ENCODE measurements at regions not wholly inside any gene's neighbourhood (a gene's known extent, or its start where the extent isn't known, plus 50 kb on each side); places are given as distances from the start of the nearest gene placed in this dataset.
"Not testable (repeated sequence)": the region's sequence is repeated elsewhere in the genome, so short reads cannot be mapped to it uniquely, and the experiment has no call there.

DNA sequence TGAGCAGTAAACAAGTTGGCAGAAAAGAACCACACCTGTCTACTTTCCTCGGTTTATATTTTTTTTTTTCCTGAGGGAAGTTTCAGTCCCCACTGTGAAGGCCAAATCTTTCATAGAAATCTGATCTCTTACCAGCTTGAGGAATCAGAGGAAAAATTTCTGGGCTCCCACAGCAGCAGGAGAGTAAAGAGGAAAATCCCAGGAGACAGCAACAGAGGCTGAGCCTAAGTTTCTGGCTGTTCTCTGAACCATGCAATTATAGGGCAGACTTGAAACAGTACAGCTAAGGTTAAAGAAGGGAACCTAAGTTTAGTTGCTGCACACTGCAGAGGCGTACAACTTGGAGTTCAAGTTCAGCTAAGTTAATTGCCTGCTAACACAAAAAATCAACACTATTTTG is 1090.9 kb upstream of the INTU start:
- in situ Hi-C loops (cut with HindIII; ENCODE audit: low sequenced_read_pairs): no loop called here

DNA sequence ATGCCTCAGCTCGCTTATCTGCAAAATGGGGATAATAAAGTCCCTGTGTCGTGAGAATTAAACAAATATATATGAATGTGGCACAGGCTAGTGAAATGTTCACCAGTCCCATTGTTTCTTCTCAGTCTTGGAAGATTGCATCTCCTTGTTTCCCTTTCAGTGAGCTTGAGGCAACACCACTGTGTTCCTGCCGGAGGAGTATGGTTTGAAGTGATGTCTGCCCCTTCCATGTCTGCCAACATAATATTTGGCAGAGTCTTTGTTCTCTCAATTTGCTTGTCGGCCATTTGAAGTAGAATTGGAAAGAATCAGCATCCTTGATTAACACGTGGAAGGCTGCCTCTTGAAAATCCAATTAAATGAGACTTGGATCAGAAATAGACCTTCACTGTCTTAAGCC is 1088.5 kb upstream of the INTU start:
- in situ Hi-C loops (cut with HindIII; ENCODE audit: low sequenced_read_pairs): no loop called here

DNA sequence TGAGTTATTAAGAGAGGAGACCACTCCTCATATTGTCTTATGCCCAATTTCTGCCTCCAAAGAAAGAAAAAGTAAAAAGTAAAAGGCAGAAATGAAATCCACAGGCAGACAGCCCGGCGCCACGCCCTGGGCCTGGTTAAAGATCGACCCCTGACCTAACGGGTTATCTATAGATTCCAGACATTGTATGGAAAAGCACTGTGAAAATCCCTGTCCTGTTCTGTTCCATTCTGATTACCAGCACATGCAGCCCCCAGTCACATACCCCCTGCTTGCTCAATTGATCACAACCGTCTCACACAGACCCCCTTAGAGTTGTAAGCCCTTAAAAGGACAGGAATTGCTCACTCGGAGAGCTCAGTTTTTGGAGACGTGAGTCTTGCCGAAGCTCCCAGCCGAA is 1086.6 kb upstream of the INTU start:
- in situ Hi-C loops (cut with HindIII; ENCODE audit: low sequenced_read_pairs): not testable (repeated sequence)

DNA sequence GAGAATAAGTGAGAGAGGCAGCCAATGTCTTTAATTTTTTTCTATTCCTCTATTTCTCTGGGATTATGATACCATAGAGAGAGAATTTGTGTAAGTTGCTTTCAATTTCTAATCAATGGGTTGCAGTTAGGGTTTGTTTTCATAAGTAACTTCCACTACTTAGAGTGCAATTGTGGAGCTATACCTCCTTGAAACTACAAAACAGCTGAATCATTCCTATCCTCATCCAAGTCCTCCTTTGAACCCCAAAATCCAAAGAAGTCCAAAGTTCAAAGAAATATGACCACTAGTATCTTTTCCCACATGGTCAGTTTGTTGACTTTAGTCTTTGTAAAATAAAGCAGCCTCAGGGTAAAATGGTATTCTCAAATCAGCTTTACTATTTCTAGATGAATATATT is 1085.4 kb upstream of the INTU start:
- in situ Hi-C loops (cut with HindIII; ENCODE audit: low sequenced_read_pairs): no loop called here

DNA sequence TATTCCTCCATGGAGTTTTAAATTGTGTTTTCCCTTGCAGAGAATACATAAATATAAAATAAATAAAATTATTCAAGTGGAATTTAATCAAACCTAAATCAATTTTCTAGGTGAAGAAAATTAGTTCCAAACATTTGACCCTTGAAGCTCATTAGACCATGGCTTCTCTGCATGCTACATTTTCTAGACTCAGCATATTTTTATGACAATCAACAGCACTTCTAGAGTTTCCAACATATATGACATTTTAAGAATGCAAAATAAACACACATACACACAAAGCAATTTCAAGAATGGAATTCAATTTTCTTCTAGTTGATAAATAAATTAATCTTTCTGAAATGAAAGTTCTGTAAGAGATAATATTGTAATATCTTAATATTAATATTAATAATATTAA is 1083.9 kb upstream of the INTU start:
- in situ Hi-C loops (cut with HindIII; ENCODE audit: low sequenced_read_pairs): no loop called here

DNA sequence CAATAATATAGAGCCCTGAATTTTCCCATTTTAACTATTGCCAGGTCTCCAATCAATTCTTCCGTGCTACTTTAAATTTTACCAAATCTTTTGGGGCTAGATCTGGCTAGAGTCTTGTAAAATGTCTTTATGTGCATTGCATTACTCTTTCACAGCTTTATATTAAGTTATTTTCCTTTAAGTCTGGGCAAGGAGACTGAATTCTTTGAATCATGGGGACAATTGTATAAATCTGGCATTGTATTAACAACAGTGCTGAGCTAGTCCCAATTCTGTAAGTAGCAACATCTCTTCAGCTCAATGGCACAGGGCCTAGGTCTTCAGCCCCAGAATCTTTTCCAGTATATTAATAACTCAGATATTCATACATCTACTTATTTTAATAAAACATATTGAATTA is 1080.4 kb upstream of the INTU start:
- in situ Hi-C loops (cut with HindIII; ENCODE audit: low sequenced_read_pairs): no loop called here

DNA sequence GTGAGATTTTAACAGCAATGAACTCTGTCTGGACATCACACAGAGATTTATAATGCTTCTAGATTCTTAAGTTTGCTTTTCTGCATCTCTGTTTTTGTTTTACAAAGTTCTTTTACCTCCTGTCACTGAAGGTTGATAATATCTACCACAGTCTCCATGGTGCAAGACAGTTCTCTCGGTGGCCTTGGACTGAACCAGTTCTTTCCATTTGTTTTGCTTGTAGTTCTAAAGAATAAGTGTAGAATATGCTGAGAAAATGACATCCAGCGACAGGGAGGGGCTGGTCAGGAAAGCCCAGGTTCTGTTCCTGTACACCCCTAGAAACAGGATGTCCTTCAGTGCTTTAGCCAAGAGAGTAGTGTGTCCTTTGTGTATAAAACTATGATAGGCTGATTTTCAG is 1079.5 kb upstream of the INTU start:
- in situ Hi-C loops (cut with HindIII; ENCODE audit: low sequenced_read_pairs): no loop called here

DNA sequence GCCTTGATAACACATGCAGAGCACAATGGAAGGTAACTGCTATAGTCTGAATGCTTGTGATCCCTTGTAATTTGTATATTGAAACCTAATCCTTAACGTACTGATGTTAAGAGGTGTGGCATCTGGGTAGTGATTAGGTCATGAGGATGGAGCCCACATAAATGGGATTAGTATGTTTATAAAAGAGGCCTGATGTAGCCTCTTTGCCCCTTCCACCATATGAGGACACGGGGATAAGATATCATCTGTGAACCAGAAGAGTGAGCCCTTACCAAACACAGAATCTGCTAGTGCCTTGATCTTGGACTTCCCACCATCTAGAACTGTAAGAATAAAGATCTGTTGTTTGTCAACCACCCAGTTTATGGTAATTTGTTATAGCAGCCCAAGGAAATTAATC is 1074.2 kb upstream of the INTU start:
- in situ Hi-C loops (cut with HindIII; ENCODE audit: low sequenced_read_pairs): no loop called here

DNA sequence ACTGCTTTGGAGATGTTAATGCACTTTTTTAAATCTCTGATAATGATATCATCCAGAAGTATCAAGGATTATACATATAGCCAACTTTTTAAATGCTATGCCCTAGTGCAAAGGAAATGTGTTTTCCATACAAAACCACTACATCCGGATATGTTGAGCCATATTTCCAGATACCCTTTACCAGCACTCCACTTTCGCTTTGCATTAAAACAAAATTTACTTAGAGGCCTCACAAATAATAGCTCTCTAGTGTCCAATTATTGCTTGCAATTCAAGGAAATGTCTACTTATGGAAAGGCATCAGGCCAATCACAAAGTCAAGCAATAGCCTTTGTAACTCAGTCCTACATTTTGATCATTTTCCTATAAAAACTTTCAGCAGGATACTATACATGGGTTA is 1072.8 kb upstream of the INTU start:
- in situ Hi-C loops (cut with HindIII; ENCODE audit: low sequenced_read_pairs): no loop called here

DNA sequence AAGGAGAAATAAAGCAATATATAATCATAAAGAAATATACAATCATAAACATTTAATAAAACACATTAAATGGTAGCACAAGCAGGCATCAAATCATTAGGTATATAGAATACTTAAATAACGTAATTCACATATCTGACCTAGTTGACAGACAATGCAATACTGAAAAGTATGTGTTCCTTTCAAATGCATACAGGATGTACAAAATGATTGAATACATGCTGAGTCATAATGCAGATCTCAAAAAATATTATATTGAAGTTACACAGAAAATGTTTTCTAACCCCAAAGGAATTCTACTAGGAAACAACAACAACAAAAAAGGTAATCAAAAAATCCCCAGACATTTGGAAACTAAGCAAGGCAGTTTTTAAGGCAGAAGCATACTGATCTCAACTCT is 1072.0 kb upstream of the INTU start:
- in situ Hi-C loops (cut with HindIII; ENCODE audit: low sequenced_read_pairs): no loop called here

DNA sequence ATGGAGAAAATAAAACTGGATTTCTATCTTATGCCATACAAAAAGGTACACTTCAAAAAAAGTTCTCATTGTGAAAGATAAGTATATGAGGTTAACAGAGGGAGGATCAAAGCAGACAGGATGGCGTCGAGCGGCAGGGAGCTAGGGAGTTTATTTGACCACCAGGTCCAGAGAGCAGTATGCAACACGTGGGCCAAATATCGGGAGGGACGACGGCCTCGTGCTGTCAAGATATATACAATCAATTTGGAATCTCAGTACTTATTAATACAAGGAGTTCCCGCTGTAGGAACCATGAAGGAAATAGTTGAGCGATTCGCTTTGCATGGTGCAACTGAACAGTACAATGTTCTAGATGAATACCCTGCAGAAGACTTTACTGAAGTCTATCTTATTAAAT is 1069.4 kb upstream of the INTU start:
- in situ Hi-C loops (cut with HindIII; ENCODE audit: low sequenced_read_pairs): no loop called here

DNA sequence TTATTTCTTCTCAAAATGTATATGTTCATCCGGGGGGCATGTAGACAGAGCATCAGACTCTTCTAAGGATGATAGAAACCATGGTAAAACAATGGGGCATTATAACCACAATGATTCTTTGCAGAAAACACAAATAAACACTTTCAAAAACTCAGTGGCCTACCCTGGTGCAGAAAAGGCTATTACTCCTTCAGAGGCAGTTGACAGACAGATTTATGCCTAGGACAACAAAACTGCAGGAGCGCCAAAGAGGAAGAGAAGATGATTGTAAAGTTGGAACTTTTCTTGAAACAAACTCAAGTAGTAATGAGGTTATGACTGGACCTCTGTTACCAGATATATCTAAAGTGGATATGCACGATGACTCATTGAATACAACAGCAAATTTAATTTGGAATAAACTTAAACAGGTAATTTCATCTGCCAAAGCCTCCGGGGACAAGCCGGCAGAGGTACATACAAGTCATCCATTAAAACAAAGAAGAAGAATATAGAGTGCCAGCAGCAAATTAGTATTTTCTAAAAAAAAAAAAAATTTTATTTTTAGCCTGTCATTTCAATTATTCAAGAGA is 1068.4 kb upstream of the INTU start:
- in situ Hi-C loops (cut with HindIII; ENCODE audit: low sequenced_read_pairs): no loop called here

DNA sequence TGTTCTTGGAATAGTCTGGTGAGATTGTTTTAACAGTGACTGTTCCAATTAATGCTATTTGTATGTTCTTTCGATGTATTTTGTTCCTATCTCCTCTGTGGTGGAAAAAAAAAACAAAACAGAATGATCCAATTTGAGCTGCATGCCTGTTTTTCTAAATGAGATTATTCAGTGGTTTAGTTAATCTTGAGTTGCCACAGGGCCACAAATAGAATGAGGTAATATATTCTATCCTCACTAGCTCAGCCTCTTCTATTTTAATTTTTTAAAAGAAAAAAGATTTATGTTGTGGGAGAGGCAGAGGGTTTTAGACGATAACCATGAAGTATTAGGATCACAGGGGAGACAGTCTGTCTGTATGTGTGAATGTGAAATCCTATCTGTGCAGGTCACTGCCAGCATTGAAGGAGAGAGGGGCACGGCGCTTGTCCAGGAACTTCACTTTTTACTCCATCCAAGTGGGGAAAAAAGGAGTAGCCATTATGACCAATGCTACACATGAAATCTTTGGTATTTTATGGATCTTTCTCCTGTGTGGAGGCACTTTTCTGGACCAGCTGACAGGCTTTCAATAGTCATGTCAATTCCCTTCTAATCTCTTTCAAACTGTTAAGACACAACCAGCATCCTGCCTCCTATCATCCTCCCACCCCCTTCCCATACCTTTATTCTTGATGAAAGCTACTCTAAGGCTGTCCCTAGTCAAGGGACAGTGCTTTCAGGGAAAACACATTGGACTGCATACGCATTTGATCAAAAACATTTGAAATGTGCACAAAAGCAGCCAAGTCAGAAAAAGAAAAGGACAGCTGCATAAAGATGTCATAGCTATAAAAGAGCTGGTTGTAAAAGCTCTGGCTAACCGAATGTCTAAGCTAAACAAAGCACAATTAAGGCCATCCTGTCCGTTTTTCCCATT is 1063.8 kb upstream of the INTU start:
- in situ Hi-C loops (cut with HindIII; ENCODE audit: low sequenced_read_pairs): no loop called here

DNA sequence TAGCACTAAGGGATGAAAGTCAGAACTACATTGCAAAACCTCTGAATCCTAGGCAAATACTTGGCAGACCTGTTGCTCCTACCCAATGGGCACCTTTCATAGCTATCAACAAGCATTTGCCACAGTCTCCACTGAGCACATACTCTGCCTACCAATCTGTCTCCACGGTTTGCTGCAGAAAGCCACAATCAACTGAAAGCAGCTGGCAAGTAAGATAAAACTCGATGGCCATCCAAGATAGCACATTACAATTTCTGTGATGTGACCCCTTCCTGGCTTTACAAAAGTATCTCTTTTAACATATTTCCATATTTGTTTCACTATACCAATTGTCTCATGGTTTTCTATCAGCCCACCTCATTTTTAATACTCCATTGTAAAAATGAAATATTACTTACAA is 1060.5 kb upstream of the INTU start:
- in situ Hi-C loops (cut with HindIII; ENCODE audit: low sequenced_read_pairs): no loop called here

DNA sequence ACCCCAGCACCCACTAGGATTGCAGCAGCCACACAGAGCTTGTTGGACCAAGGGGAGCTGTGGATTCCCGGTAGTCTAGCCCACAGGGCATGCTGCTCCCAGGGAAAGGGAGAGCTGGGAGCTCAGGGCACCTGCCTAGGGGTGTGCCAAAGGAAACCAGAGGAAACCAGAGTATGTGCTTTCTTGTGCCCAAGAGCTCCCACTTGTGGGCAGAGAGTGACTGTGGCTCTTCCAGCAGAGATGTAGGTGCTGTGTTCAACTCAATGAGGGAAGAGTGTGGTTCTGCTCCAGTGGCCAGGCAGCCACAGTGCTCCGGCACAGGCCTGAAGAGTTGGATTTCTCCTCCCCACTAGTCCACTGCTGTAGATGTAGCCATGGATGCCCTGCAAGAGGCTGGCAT is 1050.0 kb upstream of the INTU start:
- in situ Hi-C loops (cut with HindIII; ENCODE audit: low sequenced_read_pairs): no loop called here

DNA sequence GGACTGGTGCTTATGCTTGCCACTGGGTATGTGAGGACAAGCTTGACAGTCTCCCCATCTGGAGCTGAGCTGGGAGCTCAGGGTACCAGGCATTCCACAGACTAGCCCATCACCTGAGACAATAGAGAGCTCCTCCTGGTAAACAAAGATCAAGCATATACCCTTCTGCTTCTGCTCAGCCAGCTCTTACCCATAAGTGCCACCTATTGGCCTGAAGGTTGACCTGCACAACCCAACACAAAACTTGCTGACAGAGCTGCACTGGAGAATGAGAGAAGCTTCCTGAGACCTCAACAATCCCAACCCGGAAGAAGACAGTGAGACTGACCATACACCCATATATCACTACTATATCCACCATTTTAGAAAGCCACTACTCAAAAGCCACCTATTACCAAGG is 1049.2 kb upstream of the INTU start:
- in situ Hi-C loops (cut with HindIII; ENCODE audit: low sequenced_read_pairs): no loop called here

DNA sequence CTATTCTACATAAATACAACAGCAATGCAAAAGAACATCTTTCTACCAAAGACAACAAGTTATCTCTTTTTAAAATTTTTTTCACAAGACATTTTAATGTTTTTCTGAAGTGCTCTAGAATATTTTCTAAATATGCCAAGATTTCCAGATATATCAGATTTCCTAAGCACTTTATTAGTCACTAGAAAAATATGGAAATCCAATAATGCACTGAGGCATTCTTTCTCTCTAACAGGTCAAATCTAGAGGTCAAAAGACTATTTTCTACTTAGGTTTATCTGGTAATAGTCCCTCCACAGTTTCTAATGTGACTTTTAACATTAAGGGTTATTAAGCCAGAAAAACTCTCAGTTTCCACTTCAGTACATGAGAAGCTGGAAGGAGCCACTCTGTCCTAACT is 1041.2 kb upstream of the INTU start:
- in situ Hi-C loops (cut with HindIII; ENCODE audit: low sequenced_read_pairs): no loop called here

DNA sequence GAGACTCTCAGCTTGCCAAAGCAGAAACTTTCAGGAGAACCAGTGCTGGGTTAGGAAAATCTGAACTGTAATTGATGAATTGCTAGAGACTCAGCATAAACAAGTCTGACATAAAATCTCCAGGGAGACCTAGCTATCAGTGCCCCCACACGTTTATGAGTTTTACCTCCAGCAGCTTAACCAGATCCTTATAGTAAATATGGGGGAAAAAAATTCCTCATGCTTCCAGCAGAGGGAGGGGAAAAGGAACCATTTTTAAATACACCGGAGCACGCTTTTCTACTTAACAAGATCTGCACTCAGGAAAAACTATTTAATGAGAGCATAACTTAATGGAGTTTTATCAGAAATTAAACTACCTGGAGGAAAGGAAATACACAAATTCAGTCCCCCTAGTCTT is 1040.7 kb upstream of the INTU start:
- in situ Hi-C loops (cut with HindIII; ENCODE audit: low sequenced_read_pairs): no loop called here

DNA sequence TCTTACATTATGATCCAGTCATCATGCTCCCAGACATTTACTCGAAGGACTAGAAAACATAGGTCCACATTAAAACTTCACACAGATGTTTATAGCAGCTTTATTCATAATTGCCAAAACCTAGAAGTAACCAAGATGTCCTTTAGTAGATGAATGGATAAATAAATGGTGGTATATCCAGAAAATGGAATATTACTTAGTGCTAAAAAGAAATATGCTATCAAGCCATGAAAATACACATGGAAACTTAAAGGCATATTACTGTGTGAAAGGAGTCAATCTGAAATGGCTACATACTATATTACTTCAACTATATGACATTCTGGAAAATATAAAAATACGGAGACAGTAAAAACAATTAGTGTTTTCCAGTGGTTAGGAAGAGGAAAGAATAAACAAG is 1039.1 kb upstream of the INTU start:
- in situ Hi-C loops (cut with HindIII; ENCODE audit: low sequenced_read_pairs): no loop called here

DNA sequence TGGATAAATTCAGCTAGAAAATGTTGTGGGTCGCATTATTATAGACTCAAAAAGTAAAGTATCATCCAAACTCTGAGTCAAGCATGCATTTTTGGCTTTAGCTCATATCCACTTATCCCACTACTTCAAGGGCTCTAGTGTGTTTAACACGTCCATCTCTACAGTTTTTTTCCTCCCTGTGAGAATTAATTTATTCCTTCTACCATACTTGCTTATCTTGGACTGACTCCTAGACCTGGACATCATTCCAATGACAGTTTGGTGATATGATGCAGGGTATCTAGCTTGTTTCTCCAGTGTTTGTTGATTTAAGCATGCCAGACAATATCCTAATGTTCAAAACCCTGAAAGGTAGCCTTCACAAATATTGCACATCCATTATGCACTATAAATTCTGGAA is 1037.1 kb upstream of the INTU start:
- in situ Hi-C loops (cut with HindIII; ENCODE audit: low sequenced_read_pairs): no loop called here

DNA sequence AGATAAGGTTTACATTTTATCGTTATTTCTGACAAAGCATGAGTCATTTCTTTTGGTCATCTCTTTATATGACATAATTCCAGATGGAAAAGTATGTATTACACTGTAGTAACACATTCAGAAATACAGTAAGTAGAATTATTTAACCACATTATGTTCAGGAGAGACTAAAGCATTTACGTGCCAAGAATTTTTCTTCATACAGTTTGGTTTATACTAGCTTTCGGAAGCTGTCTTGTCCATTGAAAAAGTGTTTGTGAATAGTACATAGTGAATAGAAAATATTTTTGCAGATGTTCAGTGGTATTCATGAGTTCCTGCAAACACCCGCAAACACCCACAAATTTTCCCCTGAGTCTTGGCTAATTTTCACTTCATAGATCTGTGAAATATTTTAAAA is 1033.0 kb upstream of the INTU start:
- in situ Hi-C loops (cut with HindIII; ENCODE audit: low sequenced_read_pairs): loop anchor here (25.0 kb wide), 1 partner anchor 813 kb away; no protein-coding TSS in a partner anchor

DNA sequence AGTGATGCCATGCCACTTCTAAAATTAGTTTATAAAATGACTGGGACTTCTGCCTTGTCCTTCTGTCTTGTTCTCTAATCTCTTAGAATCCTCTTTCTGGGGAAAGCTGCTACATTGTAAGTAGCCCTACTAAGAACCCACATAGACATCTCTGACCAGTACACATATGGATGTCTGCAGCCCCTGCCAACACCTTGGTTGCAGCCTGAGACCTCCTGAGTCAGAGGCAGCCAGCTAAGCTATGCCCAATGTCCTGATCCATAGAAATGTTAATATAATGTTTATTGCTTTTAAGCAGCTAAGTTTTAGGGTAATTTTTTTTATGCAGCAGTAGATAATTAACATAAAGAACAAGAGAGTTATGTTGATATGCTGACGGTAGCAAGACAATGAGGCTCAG is 1029.5 kb upstream of the INTU start:
- in situ Hi-C loops (cut with HindIII; ENCODE audit: low sequenced_read_pairs): loop anchor here (25.0 kb wide), 1 partner anchor 809 kb away; no protein-coding TSS in a partner anchor

DNA sequence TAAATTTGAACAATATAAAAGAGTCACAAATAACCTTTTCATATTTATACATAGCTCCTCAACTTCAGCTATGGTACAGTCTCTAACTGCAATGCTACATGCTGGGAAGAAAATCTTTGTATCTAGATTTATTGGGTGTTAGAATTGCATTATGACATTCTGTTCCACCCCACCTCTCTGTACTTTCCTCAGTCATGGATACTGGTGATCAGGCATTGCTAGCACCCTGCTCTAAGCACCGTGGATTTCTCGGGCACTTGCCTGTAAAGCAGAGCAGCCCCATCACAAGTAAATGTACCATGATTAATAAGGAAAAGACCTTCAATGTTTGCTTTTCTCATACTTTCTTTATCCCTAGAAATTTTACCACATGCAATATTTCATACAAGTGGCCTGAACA is 1028.9 kb upstream of the INTU start:
- in situ Hi-C loops (cut with HindIII; ENCODE audit: low sequenced_read_pairs): loop anchor here (25.0 kb wide), 1 partner anchor 808 kb away; no protein-coding TSS in a partner anchor

Data from endothelial cell of hepatic sinusoid (primary cell).